Keratinocyte (primary cell): ENCODE measurements at regions not wholly inside any gene's neighbourhood (a gene's known extent, or its start where the extent isn't known, plus 50 kb on each side); places are given as distances from the start of the nearest gene placed in this dataset.

Source experiments
- DNase-seq: peaks from one replicate; pipeline ENCODE4 v3.0.0-alpha.2; 2011; ENCODE audit warnings: low read depth, missing footprints, low spot score
- FAIRE-seq: peaks from 2 replicates; lab custom pipeline; 2011; peaks lifted over from hg19 to GRCh38; lab: Jason Lieb, UNC
- H2AFZ ChIP-seq: 2 replicates; pipeline ENCODE4 v1.6.0; 2012; ENCODE audit warnings: low read length, control low read depth, inconsistent platforms; ENCODE audit not compliant: control insufficient read depth
- H3K27ac ChIP-seq: 2 replicates; pipeline ENCODE4 v1.5.1; 2011; ENCODE audit warnings: low read length; ENCODE audit not compliant: control insufficient read depth, insufficient read depth
- H3K27me3 ChIP-seq: 3 replicates; pipeline ENCODE4 v1.6.0; 2011; ENCODE audit warnings: low read length; ENCODE audit not compliant: control insufficient read depth, insufficient read depth; ENCODE audit errors: extremely low read depth
- H3K36me3 ChIP-seq, 2 experiments: 2 replicates in 1 of 2; 3 replicates in 1 of 2; pipeline ENCODE4 v1.5.1; 2011; ENCODE audit warnings: low read length in 2 of 2, mild to moderate bottlenecking in 1 of 2; ENCODE audit not compliant: control insufficient read depth in 2 of 2, insufficient read depth in 2 of 2; ENCODE audit errors: extremely low read depth in 1 of 2
- H3K4me1 ChIP-seq: 3 replicates; pipeline ENCODE4 v1.5.1; 2011; ENCODE audit warnings: low read length; ENCODE audit not compliant: control insufficient read depth, insufficient read depth; ENCODE audit errors: extremely low read depth
- H3K4me2 ChIP-seq: 3 replicates; pipeline ENCODE4 v1.6.0; 2011; ENCODE audit warnings: low read depth, low read length; ENCODE audit not compliant: control insufficient read depth, insufficient read depth; ENCODE audit errors: extremely low read depth
- H3K4me3 ChIP-seq, 3 experiments: fragments of 200-600 bp in 1 of 3; sonication (generic) in 1 of 3; 2 replicates in 2 of 3; 3 replicates in 1 of 3; pipeline ENCODE4 v1.5.1; 2011 to 2016; ENCODE audit warnings: low read length in 3 of 3, mild to moderate bottlenecking in 3 of 3, control low read depth in 2 of 3, inconsistent platforms in 1 of 3, low read depth in 1 of 3, mixed read lengths in 1 of 3, mixed run types in 1 of 3, moderate library complexity in 1 of 3; ENCODE audit not compliant: control insufficient read depth in 2 of 3, insufficient read depth in 2 of 3; ENCODE audit errors: extremely low read depth in 1 of 3
- H3K79me2 ChIP-seq: 2 replicates; pipeline ENCODE4 v1.6.0; 2012; ENCODE audit warnings: low read length; ENCODE audit not compliant: control insufficient read depth, insufficient read depth
- H3K9ac ChIP-seq: 3 replicates; pipeline ENCODE4 v1.6.0; 2011; ENCODE audit warnings: low read length; ENCODE audit not compliant: control insufficient read depth, insufficient read depth; ENCODE audit errors: extremely low read depth
- H3K9me1 ChIP-seq: 3 replicates; pipeline ENCODE4 v1.6.0; 2011; ENCODE audit warnings: low read length; ENCODE audit not compliant: control insufficient read depth, insufficient read depth; ENCODE audit errors: extremely low read depth
- H3K9me3 ChIP-seq: 2 replicates; pipeline ENCODE4 v1.5.1; 2012; ENCODE audit warnings: low read depth, low read length; ENCODE audit not compliant: control insufficient read depth
- H4K20me1 ChIP-seq: 3 replicates; pipeline ENCODE4 v1.6.0; 2011; ENCODE audit warnings: low read length; ENCODE audit not compliant: control insufficient read depth, insufficient read depth; ENCODE audit errors: extremely low read depth
- CTCF ChIP-seq, 3 experiments: IDR thresholded peaks in 1 of 3; conservative IDR thresholded peaks in 1 of 3; optimal IDR thresholded peaks in 1 of 3; 2 replicates in 2 of 3; 3 replicates in 1 of 3; pipeline versions ENCODE3 to v1.5.1; 2011; ENCODE audit warnings: low read length in 3 of 3, mild to moderate bottlenecking in 3 of 3, moderate library complexity in 2 of 3, control low read depth in 1 of 3, inconsistent platforms in 1 of 3; ENCODE audit not compliant: insufficient read depth in 2 of 3; ENCODE audit errors: extremely low read depth in 1 of 3
- EZH2 ChIP-seq: IDR thresholded peaks from one replicate; pipeline ENCODE4 v1.6.1; 2012; ENCODE audit warnings: inconsistent platforms, mild to moderate bottlenecking, low read length, moderate library complexity
- dilution Hi-C: fragments of 300-500 bp; cut with MboI; formaldehyde crosslinking; loops from one replicate; pipeline ENCODE4 v1.7.0; 2020; ENCODE audit warnings: low sequenced_read_pairs; ENCODE audit not compliant: extremely low pct_ligation_motif_present
- small RNA-seq, 3 experiments: library from RNA; depleted of rRNA; stranded (forward); fragments of <200 nt; gene quantifications; one replicate each; pipeline ENCODE3, GENCODE V24; 2012; ENCODE audit warnings: low read depth in 3 of 3, low replicate concordance in 1 of 3; ENCODE audit not compliant: insufficient read length in 3 of 3

DNA sequence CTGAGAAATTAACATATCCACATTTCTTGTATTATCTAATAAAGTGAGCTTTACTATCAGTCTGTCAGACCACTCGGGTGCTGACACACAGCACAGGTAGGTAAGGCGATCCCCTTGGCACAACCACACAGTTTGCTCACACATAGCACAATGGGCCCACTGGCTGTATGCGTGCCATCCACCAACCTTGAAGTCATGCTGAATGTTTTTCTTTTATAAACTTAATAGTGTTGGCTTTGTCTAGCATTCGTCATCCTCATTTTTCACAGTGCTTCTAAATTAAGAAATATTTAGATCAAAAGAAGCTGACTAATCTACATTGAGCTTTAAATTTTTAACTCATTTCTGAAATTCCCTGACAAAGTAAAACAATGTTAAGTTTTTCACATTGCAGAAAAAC, 50.0 kb upstream of the PAPOLG start:
- H2AFZ ChIP-seq = no peak overlapping the region
- H3K4me2 ChIP-seq = no peak overlapping the region
- H3K4me1 ChIP-seq = no peaks in the 10 kb centered on the region
- no peaks in the 10 kb centered on the region for H3K9me1 ChIP-seq
- no peaks in the 10 kb centered on the region for H3K27me3 ChIP-seq
- H3K4me3 ChIP-seq = no peak overlapping the region
- no peaks in the 10 kb centered on the region for H3K36me3 ChIP-seq
- no peak overlapping the region for H3K9ac ChIP-seq
- DNase-seq (peak; percentile 11), FAIRE-seq (no peak)
- no peaks in the 10 kb centered on the region for H4K20me1 ChIP-seq
- no peaks in the 10 kb centered on the region for H3K9me3 ChIP-seq
- H3K79me2 ChIP-seq = no peaks in the 10 kb centered on the region
- H3K27ac ChIP-seq = no peak overlapping the region
- TF ChIP-seq EZH2 (no peak), CTCF (optimal IDR thresholded peaks at IDR 0.05 in 1 of 3, IDR thresholded peaks at IDR 0.05 in 1 of 3, conservative IDR thresholded peaks at IDR 0.05 in 1 of 3; ENCODE audit: extremely low read depth in 1 of 3, insufficient read depth in 2 of 3, low read length in 3 of 3) (no peak)
- dilution Hi-C loops = no loop called here

Small RNA genes in the stretch of these regions (small RNA-seq; reads per million reads assigned to genes)
- 0 reads per million in 3 experiments for gene RN7SL361P
